ENCODE measurements at regions not wholly inside any gene's neighbourhood (a gene's known extent, or its start where the extent isn't known, plus 50 kb on each side); places are given as distances from the start of the nearest gene placed in this dataset.

DNA sequence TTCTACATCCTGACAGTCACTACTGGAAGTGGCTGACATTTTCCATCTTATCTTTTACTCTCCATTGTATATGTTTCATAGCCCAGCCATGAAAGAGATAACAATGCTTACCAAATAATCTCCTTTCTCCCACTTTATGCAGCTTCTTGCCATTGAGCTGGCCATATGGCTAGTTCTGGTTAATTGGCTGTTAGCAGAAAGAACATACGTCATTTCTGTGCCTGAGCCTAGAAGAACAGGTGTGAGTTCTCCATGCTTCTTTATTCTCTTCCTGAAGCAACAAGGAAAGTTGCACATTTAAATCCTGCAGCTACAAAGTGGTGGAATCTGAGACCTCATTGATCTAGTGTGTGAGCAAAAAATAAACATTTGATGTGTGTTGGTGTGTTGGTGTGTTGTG, 82.0 kb upstream of the FSHR start:
- Histone ChIP-seq H3K4me3 (replicated peaks; ENCODE audit: low read depth, low read length) (no peak overlapping the region), H3K36me3 (ENCODE audit: control insufficient read depth, insufficient read depth, low read length) (no peaks in the 10 kb centered on the region), H3K27me3 (replicated peaks; ENCODE audit: control insufficient read depth, insufficient read depth, low read length) (no peaks in the 10 kb centered on the region)
- TF ChIP-seq, protein P1, sequence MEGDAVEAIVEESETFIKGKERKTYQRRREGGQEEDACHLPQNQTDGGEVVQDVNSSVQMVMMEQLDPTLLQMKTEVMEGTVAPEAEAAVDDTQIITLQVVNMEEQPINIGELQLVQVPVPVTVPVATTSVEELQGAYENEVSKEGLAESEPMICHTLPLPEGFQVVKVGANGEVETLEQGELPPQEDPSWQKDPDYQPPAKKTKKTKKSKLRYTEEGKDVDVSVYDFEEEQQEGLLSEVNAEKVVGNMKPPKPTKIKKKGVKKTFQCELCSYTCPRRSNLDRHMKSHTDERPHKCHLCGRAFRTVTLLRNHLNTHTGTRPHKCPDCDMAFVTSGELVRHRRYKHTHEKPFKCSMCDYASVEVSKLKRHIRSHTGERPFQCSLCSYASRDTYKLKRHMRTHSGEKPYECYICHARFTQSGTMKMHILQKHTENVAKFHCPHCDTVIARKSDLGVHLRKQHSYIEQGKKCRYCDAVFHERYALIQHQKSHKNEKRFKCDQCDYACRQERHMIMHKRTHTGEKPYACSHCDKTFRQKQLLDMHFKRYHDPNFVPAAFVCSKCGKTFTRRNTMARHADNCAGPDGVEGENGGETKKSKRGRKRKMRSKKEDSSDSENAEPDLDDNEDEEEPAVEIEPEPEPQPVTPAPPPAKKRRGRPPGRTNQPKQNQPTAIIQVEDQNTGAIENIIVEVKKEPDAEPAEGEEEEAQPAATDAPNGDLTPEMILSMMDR (IDR thresholded peaks at IDR 0.05; ENCODE audit: insufficient read depth, low read length, poor library complexity, severe bottlenecking), result no peak
- no peak for DNase-seq (ENCODE audit: extremely low read depth, insufficient read length)

DNA sequence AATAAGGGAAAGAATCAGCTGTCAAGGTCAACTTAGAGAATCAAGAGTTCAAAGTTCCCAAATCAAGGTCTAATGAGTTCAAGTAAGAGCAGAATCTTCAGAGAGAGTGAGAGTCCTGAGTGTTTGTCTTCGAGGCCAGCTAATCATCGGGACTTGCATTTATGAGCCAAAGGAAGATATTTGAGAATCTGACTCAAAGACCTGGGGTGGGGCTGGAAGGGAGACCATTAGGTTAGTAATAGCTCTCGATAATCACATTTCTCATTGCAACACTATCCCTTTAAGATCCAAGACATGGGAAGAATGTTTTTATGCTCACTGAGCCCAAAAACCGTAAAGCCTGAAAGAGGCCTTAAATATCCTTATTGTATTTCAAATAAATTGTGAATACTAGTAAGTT, 72.0 kb upstream of the FSHR start:
- Histone ChIP-seq H3K36me3 (ENCODE audit: control insufficient read depth, insufficient read depth, low read length) (no peaks in the 10 kb centered on the region), H3K27me3 (replicated peaks; ENCODE audit: control insufficient read depth, insufficient read depth, low read length) (no peaks in the 10 kb centered on the region), H3K4me3 (replicated peaks; ENCODE audit: low read depth, low read length) (no peak overlapping the region)
- DNase-seq (ENCODE audit: extremely low read depth, insufficient read length), result no peak
- TF ChIP-seq, protein P1 (IDR thresholded peaks at IDR 0.05; ENCODE audit: insufficient read depth, low read length, poor library complexity, severe bottlenecking), result no peak

DNA sequence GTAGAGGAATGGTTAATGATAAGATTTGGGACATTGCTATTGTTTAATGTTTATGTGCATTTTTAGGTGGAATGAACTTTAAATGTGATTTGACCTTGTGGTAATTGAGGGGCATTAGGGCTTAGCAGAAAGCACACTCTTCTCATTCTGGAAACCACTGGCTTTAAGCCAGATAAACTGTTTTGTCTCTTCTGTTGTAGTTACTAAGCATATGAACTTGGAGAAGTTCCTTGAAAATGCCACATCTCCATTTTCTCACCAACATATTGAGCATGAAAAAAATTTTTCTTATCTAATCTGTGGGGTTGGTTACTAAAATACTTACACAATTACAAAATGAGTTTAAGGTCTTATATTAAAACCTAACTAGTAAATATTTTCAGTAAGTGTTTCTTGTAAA, 70.8 kb upstream of the FSHR start:
- Histone ChIP-seq H3K36me3 (ENCODE audit: control insufficient read depth, insufficient read depth, low read length) (no peaks in the 10 kb centered on the region), H3K4me3 (replicated peaks; ENCODE audit: low read depth, low read length) (no peak overlapping the region), H3K27me3 (replicated peaks; ENCODE audit: control insufficient read depth, insufficient read depth, low read length) (no peaks in the 10 kb centered on the region)
- TF ChIP-seq, protein P1 (IDR thresholded peaks at IDR 0.05; ENCODE audit: insufficient read depth, low read length, poor library complexity, severe bottlenecking), result no peak
- no peak for DNase-seq (ENCODE audit: extremely low read depth, insufficient read length)

DNA sequence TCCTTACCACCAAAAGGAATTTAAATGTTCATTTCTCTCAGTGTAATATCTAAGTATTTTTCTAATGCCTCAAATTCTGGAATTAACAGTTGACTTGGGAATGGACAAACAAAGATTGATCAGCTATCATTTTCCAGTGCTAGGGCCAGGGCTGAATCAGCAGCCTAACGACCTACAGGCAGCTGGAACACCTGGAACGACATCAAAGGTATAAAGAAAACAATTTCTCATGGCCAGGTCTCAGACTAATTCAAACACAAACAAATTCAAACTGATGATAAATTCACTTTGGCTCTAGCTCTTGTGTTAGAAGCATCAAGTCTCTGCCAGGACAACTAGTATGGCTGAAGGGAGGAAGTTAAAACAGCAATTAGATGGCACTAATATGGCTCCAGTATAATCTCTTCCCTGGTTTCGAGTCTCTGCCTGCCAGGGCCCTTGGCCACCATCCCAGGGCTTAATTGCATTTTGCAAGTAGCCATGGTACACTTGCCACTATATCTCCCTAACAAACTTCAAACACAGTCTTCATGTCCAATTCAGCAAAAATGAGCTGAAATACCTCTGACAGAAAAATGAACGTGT, 70.2 kb upstream of the FSHR start:
- Histone ChIP-seq H3K4me3 (replicated peaks; ENCODE audit: low read depth, low read length) (no peak overlapping the region), H3K36me3 (ENCODE audit: control insufficient read depth, insufficient read depth, low read length) (no peaks in the 10 kb centered on the region), H3K27me3 (replicated peaks; ENCODE audit: control insufficient read depth, insufficient read depth, low read length) (no peaks in the 10 kb centered on the region)
- DNase-seq (ENCODE audit: extremely low read depth, insufficient read length), result no peak
- TF ChIP-seq, protein P1 (IDR thresholded peaks at IDR 0.05; ENCODE audit: insufficient read depth, low read length, poor library complexity, severe bottlenecking), result no peak

DNA sequence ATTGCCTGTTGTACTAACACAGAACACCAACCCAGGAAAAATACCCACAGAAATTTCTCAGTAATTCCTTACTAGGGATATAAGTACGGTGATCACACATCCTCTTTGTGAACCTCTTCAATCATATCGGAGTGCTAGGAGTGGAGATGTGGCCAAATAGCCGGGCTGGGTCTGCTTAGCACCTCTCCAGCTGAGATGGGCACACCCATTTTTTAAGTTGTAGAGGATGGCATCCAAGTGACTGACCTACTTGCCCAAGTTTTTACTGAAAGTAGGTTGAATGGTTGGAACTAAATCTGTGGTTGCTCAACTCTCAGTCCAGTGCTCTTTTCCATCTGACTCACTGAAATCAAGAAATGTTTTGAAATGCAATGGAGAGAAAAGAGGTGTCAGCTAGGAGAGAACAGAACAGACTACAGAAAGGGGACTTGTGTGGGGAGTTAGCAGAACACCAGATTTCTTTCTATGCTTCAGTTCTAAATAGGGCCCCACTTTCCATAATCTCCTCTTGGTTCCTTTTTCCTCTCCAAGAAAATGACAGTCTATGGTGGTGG, 68.7 kb upstream of the FSHR start:
- no peak for DNase-seq (ENCODE audit: extremely low read depth, insufficient read length)
- Histone ChIP-seq H3K36me3 (ENCODE audit: control insufficient read depth, insufficient read depth, low read length) (no peaks in the 10 kb centered on the region), H3K27me3 (replicated peaks; ENCODE audit: control insufficient read depth, insufficient read depth, low read length) (no peaks in the 10 kb centered on the region), H3K4me3 (replicated peaks; ENCODE audit: low read depth, low read length) (no peak overlapping the region)
- TF ChIP-seq, protein P1 (IDR thresholded peaks at IDR 0.05; ENCODE audit: insufficient read depth, low read length, poor library complexity, severe bottlenecking), result no peak

DNA sequence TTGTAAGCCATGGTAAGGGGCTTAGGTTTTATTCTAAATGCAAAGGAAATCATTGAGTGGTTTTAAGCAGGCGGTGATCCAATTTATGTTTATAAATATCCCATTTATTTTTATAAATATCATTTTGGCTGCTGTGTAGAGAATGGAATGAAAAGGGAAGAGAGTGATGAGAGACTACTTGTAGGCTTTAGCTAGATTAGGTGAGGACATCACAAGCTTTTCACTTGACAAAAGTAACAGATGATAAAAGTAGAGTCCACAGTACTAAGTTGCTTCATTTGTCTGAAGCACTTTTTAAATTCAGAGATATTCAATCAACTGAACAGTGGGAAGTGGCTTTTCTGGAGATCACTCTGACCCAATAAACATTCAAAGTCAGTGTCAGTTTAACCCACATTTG, 65.4 kb upstream of the FSHR start:
- TF ChIP-seq, protein P1 (IDR thresholded peaks at IDR 0.05; ENCODE audit: insufficient read depth, low read length, poor library complexity, severe bottlenecking), result no peak
- DNase-seq (ENCODE audit: extremely low read depth, insufficient read length), result no peak
- Histone ChIP-seq H3K27me3 (replicated peaks; ENCODE audit: control insufficient read depth, insufficient read depth, low read length) (no peaks in the 10 kb centered on the region), H3K4me3 (replicated peaks; ENCODE audit: low read depth, low read length) (no peak overlapping the region), H3K36me3 (ENCODE audit: control insufficient read depth, insufficient read depth, low read length) (no peaks in the 10 kb centered on the region)

All from GM06990 (cell line).